Fibroblast of lung (primary cell): ENCODE measurements at regions not wholly inside any gene's neighbourhood (a gene's known extent, or its start where the extent isn't known, plus 50 kb on each side); places are given as distances from the start of the nearest gene placed in this dataset.

Experiments
- CTCF ChIP-seq, 2 donors: IDR thresholded peaks in 1 of 2; conservative IDR thresholded peaks in 1 of 2; 1 replicate in 1 of 2; 2 replicates in 1 of 2; pipeline ENCODE4 v1.5.1; 2011 to 2012; ENCODE audit warnings: low read length in 2 of 2, control low read depth in 1 of 2, inconsistent platforms in 1 of 2, low read depth in 1 of 2, mild to moderate bottlenecking in 1 of 2
- EZH2 ChIP-seq: IDR thresholded peaks from 2 replicates; pipeline ENCODE4 v1.5.1; 2012; ENCODE audit warnings: low read length, control low read depth, mild to moderate bottlenecking; ENCODE audit errors: missing control alignments

GRCh38 chr6:40172272-40172671 is 238.0 kb upstream of the MOCS1 start:
- TF ChIP-seq CTCF (conservative IDR thresholded peaks at IDR 0.05 in 1 of 2, IDR thresholded peaks at IDR 0.05 in 1 of 2; ENCODE audit: low read depth in 1 of 2, low read length in 2 of 2) (no peak), EZH2 (no peak)
